ENCODE measurements at regions not wholly inside any gene's neighbourhood (a gene's known extent, or its start where the extent isn't known, plus 50 kb on each side); places are given as distances from the start of the nearest gene placed in this dataset.
A peak's percentile ranks its signal among the peaks of the same experiment; 100 is the strongest.

DNA sequence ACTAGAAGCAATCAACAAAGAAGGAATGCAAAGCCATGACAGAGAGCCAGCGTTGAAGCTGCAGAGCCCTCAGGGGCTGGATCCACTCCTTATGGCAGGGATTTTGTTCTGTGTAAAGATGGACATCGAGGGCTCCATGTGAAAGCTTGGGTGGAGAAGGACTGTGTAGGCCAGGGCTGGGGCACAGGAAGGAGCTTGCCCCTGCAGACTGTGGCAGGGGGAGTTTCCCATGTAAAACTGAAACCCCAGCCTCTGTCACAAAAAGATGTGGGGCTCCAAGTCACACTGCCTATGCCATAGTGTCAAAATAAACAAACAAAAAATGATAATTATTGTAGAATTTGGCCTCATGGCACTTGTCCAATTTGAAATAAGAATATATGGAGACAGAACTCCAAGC is 408.7 kb upstream of the HS6ST1 start:
- Mint-ChIP-seq H3K27me3 (no peaks in the 10 kb centered on the region), H3K27ac (no peak overlapping the region), H3K4me1 (ENCODE audit: low read depth) (no peaks in the 10 kb centered on the region), H3K4me3 (no peak overlapping the region), H3K9me3 (peaks cover 4% of the 10 kb centered on the region), H3K36me3 (no peaks in the 10 kb centered on the region)
- DNase-seq = no peak
- POLR2A ChIA-PET = no interaction called here
- CTCF ChIA-PET = interaction anchor here (1.5 kb wide), 1 partner anchor 9 kb away, joined by 9 read pairs; no protein-coding TSS in a partner anchor
- intact Hi-C loops (cut with micrococcal nuclease) = no loop called here

DNA sequence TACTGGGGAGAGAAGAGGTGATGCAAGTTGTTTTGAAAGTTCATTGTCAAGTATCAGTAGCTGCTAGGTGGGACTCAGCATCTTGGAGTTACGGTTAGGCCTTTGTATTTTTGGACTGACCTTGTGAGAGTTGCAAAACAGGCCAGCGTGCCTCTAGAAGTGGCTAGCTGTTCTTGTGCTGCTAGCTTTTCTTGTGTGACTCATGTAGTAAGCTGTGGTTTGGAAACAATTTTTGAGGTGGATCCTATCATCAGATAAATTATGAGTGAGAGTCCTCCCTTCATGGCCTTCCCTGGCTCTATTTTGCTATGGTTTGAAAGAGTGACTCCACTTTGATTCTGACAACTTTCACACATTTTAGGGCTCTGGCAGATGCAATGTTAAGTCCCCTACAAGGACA is 409.2 kb upstream of the HS6ST1 start:
- CTCF ChIA-PET = interaction anchor here (1.5 kb wide), 1 partner anchor 9 kb away, joined by 9 read pairs; no protein-coding TSS in a partner anchor
- H3K4me1 Mint-ChIP-seq (ENCODE audit: low read depth) = no peaks in the 10 kb centered on the region
- intact Hi-C loops (cut with micrococcal nuclease) = no loop called here
- no peak overlapping the region for H3K27ac Mint-ChIP-seq
- peaks cover 4% of the 10 kb centered on the region for H3K9me3 Mint-ChIP-seq
- no peaks in the 10 kb centered on the region for H3K36me3 Mint-ChIP-seq
- H3K4me3 Mint-ChIP-seq = no peak overlapping the region
- no peak for DNase-seq
- POLR2A ChIA-PET = no interaction called here
- no peaks in the 10 kb centered on the region for H3K27me3 Mint-ChIP-seq

DNA sequence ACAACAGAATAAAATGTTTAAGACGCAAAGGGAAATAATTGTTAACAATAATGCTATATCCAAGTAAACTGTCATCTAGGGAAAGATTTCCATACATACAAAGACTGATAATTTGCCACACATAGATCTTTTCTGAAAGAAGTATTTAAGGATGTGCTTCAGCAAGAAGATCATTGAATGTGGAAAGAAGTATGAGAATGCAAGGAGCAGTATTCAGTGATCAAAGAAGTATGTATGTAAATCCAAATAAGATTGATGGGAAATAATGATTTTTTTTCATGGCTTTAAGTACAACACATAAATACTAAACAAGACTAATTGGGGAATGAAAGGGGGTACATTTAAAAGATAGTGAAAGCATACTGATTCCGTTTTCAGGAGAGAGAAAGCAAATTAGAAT is 410.4 kb upstream of the HS6ST1 start:
- CTCF ChIA-PET = no interaction called here
- Mint-ChIP-seq H3K36me3 (no peaks in the 10 kb centered on the region), H3K4me3 (no peak overlapping the region), H3K27ac (no peak overlapping the region), H3K27me3 (peaks cover 5% of the 10 kb centered on the region), H3K9me3 (peaks cover 4% of the 10 kb centered on the region), H3K4me1 (ENCODE audit: low read depth) (no peaks in the 10 kb centered on the region)
- POLR2A ChIA-PET = no interaction called here
- intact Hi-C loops (cut with micrococcal nuclease) = no loop called here
- no peak for DNase-seq

DNA sequence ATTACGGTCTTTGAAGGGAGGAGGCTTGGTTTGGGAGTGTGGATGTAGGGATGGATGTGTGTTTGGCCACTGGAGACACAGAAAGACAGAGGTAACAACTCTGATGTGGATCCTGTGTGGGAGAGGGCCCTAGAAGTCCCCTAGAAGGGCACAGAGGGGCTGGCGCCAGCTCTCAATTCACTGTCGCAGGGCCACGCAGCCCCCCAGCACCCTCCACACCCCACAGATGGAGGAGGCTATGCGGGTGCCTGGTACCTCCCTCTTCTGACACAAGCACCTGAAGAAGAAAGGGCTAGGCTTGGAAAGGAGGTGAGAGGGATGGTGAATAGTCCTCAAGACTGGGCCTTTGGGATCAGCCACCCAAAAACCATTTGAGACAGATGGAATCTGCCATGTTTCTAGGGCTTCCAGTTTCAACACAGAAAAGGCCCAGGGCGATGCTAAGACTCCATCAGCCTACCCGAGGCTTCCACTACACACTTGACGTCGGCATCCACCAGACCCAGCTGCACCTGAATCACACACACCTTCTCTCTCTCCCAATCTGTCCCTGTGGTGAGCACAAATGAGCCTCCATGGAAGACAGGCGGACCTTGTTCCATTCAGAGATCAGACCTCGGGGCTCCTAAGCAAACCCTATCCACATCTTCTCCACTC is 413.5 kb upstream of the HS6ST1 start:
- no peak overlapping the region for H3K27ac Mint-ChIP-seq
- CTCF ChIA-PET = interaction anchor here (0.5 kb wide), 1 partner anchor 21 kb away, joined by 3 read pairs; no protein-coding TSS in a partner anchor
- no peak overlapping the region for H3K4me3 Mint-ChIP-seq
- no peak for DNase-seq
- intact Hi-C loops (cut with micrococcal nuclease) = loop anchor here (10.0 kb wide), 2 partner anchors 407 to 1113 kb away; no protein-coding TSS in a partner anchor
- POLR2A ChIA-PET = no interaction called here
- no peaks in the 10 kb centered on the region for H3K36me3 Mint-ChIP-seq
- no peaks in the 10 kb centered on the region for H3K4me1 Mint-ChIP-seq (ENCODE audit: low read depth)
- H3K9me3 Mint-ChIP-seq = peaks cover 4% of the 10 kb centered on the region
- H3K27me3 Mint-ChIP-seq = peaks cover 14% of the 10 kb centered on the region

DNA sequence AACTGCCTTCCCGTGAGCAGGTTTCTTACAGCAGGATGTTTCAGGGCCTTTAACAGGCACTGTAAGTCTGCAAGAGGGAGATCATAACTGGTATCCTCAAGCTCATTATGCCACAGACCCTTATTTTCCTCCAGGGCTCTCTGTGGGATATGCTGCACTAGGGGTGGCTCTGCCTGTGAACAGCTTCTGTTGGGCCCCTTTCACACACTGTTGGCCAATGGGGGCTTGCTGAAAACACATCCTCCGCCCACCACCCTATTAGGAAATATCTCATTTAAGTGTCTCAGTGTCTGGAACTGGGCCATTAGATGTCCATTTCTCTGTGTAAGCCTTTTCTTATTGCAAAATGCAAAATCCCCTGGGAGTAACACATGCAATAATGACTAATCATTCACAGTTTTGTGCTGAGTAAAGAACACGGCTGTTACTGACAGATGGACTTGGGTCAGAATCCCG is 414.3 kb upstream of the HS6ST1 start:
- Mint-ChIP-seq H3K9me3 (peaks cover 4% of the 10 kb centered on the region), H3K27me3 (peaks cover 14% of the 10 kb centered on the region), H3K36me3 (no peaks in the 10 kb centered on the region), H3K27ac (no peak overlapping the region), H3K4me1 (ENCODE audit: low read depth) (no peaks in the 10 kb centered on the region), H3K4me3 (no peak overlapping the region)
- POLR2A ChIA-PET = no interaction called here
- intact Hi-C loops (cut with micrococcal nuclease) = loop anchor here (10.0 kb wide), 2 partner anchors 408 to 1112 kb away; no protein-coding TSS in a partner anchor
- CTCF ChIA-PET = interaction anchor here (1.3 kb wide), 1 partner anchor 17 kb away, joined by 3 read pairs; no protein-coding TSS in a partner anchor
- DNase-seq = no peak

DNA sequence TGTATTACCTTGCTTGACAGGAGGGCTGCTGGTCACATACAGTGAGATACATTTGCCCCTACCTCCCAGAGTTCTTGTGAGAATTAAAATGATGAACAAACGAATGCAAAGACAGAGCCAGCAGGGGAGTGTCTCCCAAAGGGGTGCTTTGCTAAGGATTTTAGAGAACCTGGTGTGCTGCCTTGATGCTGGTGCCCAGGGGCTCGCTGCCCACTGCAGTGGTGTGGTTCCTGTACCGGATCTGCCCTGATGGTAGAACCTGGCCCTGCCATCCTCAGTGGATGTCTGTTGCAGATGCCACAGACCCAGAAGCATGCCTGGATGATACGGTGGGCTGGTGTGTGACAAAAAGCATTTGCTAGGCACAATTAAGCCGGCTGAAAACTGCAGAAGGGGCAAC is 414.8 kb upstream of the HS6ST1 start:
- no peak overlapping the region for H3K27ac Mint-ChIP-seq
- DNase-seq = no peak
- no peaks in the 10 kb centered on the region for H3K4me1 Mint-ChIP-seq (ENCODE audit: low read depth)
- POLR2A ChIA-PET = no interaction called here
- no peaks in the 10 kb centered on the region for H3K36me3 Mint-ChIP-seq
- peaks cover 14% of the 10 kb centered on the region for H3K27me3 Mint-ChIP-seq
- no peak overlapping the region for H3K4me3 Mint-ChIP-seq
- H3K9me3 Mint-ChIP-seq = peaks cover 4% of the 10 kb centered on the region
- CTCF ChIA-PET = interaction anchor here (1.3 kb wide), 1 partner anchor 17 kb away, joined by 3 read pairs; no protein-coding TSS in a partner anchor
- intact Hi-C loops (cut with micrococcal nuclease) = loop anchor here (10.0 kb wide), 2 partner anchors 409 to 1111 kb away; no protein-coding TSS in a partner anchor

DNA sequence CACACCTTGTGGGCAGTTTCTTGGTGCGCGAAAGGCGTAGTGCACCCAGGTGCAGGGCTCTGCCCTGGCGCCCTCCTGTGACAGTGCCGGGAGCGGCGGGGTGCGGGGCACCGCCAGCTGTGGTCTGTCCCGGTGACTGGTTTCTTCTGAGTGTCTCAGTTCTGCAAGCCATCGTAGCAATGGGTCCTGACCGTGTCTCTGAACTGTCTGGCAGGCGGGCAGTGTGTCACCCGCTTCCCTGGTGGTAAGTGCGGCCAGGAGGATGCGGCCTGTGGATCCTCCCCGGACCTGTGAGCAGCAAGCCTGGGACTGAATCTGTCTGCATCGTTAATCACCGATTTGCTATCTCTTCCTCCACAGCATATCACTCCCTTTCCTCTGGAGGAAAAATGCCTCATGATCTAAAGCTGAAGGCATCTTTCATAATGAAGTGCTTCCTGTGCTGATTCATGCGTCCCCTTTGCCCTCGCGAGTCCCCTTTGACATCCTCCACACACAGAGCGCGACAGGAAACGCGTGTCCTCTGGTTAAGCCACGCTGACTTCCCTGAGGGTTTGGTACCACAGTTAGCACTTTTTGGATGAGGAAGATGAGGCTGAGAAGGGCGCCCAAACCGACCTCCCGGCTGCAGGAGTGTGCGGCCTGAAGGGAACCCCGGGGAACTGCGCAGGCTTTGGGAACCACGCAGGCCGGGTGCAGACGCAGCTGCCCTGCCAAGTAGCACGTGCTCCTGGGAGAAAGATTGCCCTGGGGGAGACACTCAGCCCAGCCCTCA is 416.0 kb upstream of the HS6ST1 start:
- DNase-seq = peak; percentile 16

DNA sequence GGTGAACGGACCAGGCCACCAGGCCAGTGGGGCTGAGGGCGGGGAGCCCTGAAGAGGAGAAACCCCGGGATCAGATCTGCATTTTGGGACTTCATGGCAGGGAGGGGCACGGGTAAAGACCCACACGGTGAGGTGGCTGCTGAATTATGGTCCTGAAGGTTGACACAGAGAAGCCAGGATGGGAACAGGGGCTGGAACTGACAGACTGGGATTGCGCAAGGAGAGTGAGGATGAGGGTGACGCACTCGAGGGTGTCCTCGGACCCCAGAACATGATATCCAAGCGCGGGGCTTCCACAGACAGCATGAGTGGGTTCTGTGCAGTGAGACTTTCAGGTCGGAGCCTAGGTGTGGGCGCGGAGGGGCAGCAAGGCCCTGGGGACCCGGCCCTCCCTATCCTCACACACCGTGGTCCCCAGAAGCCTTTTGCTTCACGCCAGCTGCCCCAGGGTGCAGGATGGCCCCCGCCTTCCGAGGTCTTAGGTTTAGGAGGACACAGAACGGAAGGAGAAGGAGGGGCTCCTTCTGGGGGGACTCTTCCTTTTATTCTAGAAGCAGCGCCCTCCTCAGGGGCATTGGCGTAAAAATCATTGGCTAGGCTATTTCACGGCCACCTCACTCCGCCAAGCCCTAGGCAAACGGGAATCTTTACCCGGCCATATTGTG is 416.8 kb upstream of the HS6ST1 start:
- Mint-ChIP-seq H3K36me3 (no peaks in the 10 kb centered on the region), H3K9me3 (no peaks in the 10 kb centered on the region), H3K27ac (no peak overlapping the region), H3K4me3 (no peak overlapping the region), H3K4me1 (ENCODE audit: low read depth) (no peaks in the 10 kb centered on the region), H3K27me3 (peaks cover 16% of the 10 kb centered on the region)
- ChIA-PET CTCF (interaction anchor here (0.6 to 1.4 kb wide), 2 partner anchors 13 to 671 kb away, joined by 3 read pairs; no protein-coding TSS in a partner anchor), POLR2A (no interaction called here)
- no peak for DNase-seq
- intact Hi-C loops (cut with micrococcal nuclease) = loop anchor here (10.0 kb wide), 2 partner anchors 411 to 1109 kb away; no protein-coding TSS in a partner anchor

More for the DNA sequence above, 416.0 kb upstream of the HS6ST1 start:
- no peaks in the 10 kb centered on the region for H3K9me3 Mint-ChIP-seq
- peaks cover 16% of the 10 kb centered on the region for H3K27me3 Mint-ChIP-seq
- H3K4me1 Mint-ChIP-seq (ENCODE audit: low read depth) = no peaks in the 10 kb centered on the region
- H3K4me3 Mint-ChIP-seq = no peak overlapping the region
- intact Hi-C loops (cut with micrococcal nuclease) = loop anchor here (10.0 kb wide), 2 partner anchors 410 to 1110 kb away; no protein-coding TSS in a partner anchor
- no peak overlapping the region for H3K27ac Mint-ChIP-seq
- no peaks in the 10 kb centered on the region for H3K36me3 Mint-ChIP-seq
- POLR2A ChIA-PET = no interaction called here
- CTCF ChIA-PET = interaction anchor here (0.6 kb wide), 1 partner anchor 670 kb away, joined by 3 read pairs; no protein-coding TSS in a partner anchor

DNA sequence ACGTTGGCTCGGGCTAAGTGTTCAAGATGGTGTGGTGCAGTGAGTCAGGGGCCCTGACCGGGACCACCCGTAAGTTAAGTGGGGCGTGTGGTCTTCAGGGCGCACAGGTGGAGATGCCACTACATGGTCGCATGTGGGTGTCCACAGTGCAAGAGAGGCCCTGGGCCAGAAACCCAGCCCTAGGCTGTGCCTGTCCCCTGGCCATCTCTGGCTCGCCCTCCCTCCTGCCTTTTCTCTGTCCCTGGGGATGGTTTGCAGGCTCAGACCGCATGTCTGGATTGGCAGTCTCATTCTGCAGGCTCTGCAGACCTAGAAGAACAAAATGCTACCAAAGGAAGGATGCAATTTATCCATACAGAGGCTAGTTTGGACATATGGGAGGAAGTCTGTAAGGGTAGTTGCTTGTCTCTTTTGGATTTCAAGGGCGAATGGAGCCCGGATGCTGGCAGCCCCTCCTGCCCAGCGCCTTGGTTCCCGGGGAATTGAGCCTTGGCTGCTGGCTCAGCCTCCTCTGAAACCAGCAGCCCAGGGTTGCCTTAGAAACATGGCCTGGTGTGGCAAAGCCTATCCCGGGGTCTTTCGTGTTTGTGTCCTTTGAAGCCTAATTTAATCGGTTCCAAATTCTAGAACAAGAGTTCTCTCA is 417.5 kb upstream of the HS6ST1 start:
- H3K27ac Mint-ChIP-seq = no peak overlapping the region
- H3K27me3 Mint-ChIP-seq = peaks cover 16% of the 10 kb centered on the region
- no peak for DNase-seq
- H3K36me3 Mint-ChIP-seq = no peaks in the 10 kb centered on the region
- no peaks in the 10 kb centered on the region for H3K4me1 Mint-ChIP-seq (ENCODE audit: low read depth)
- intact Hi-C loops (cut with micrococcal nuclease) = loop anchor here (10.0 kb wide), 2 partner anchors 411 to 1109 kb away; no protein-coding TSS in a partner anchor
- no peak overlapping the region for H3K4me3 Mint-ChIP-seq
- ChIA-PET CTCF (interaction anchor here (0.6 to 1.4 kb wide), 9 partner anchors 9 to 641 kb away, joined by 3 to 9 read pairs (median 4); no protein-coding TSS in a partner anchor), POLR2A (no interaction called here)
- H3K9me3 Mint-ChIP-seq = no peaks in the 10 kb centered on the region

DNA sequence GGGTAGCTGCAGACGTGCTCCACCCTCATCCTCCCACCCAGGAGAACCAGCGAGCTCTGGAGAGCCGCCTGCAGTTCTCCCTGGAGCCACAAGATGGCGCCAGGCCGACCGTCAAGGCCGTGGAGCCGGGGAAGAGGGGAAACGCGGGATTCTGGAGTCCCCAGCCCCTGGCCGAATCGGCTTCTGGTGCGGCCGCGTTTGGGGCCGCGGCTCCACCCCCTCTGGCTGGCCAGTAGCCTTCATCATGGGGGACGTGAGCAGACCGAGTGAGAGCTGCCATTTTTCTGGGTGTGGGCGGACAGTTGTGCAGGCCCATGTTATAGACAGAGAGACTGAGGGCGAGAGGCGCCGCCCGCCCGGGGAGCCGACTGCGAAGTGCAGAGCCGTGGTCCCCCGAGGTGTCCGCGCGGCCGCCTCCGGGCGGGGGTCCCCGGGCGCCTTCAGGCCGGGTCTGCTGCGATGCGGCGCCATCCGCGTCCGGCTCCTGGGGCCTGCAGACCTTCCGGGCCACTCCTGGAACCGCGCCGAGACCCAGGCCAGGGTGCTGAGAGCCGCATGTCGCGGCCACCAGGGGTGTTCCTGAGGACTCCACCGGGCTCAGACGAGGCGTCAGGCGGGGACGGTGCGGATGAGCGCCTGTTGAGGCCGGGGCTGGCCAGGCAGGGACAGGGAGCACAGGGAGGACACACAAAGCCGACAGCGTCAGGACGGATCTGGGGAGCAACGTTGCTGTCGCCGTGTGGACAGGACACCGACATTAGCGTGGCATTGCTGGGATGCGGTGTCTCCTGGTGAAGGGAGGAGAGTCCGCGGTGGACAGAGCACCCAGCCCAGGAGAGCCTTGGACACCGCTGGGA is 418.2 kb upstream of the HS6ST1 start:
- Mint-ChIP-seq H3K36me3 (no peaks in the 10 kb centered on the region), H3K27me3 (peaks cover 16% of the 10 kb centered on the region)
- DNase-seq = peak; percentile 66

DNA sequence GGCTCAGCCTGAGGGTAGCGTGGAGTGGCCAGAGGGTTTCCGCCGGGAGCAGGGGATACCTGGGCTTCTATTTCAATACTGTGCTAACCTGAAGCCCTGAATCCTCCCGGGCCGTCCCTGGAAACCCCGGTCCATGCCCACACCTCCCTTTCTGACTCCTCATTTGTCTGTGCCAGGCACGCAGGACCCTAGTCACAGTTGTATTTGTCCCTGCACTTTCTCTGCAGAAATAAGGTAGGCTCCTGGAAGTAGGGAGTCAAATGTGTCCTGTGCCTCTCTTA is 418.8 kb upstream of the HS6ST1 start:
- no peak for DNase-seq
- intact Hi-C loops (cut with micrococcal nuclease) = loop anchor here (10.0 kb wide), 2 partner anchors 413 to 1107 kb away; no protein-coding TSS in a partner anchor
- peaks cover 16% of the 10 kb centered on the region for H3K27me3 Mint-ChIP-seq
- H3K4me1 Mint-ChIP-seq (ENCODE audit: low read depth) = no peaks in the 10 kb centered on the region
- H3K9me3 Mint-ChIP-seq = no peaks in the 10 kb centered on the region
- ChIA-PET CTCF (no interaction called here), POLR2A (no interaction called here)
- no peak overlapping the region for H3K4me3 Mint-ChIP-seq
- H3K27ac Mint-ChIP-seq = no peak overlapping the region
- no peaks in the 10 kb centered on the region for H3K36me3 Mint-ChIP-seq

More for the DNA sequence above, 418.2 kb upstream of the HS6ST1 start:
- Mint-ChIP-seq H3K4me3 (peak overlapping the region; percentile 17), H3K27ac (no peak overlapping the region), H3K9me3 (no peaks in the 10 kb centered on the region), H3K4me1 (ENCODE audit: low read depth) (no peaks in the 10 kb centered on the region)
- ChIA-PET CTCF (interaction anchor here (0.6 to 1.4 kb wide), 9 partner anchors 8 to 641 kb away, joined by 3 to 9 read pairs (median 4); no protein-coding TSS in a partner anchor), POLR2A (no interaction called here)
- intact Hi-C loops (cut with micrococcal nuclease) = loop anchor here (10.0 kb wide), 2 partner anchors 412 to 1108 kb away; no protein-coding TSS in a partner anchor

Data from activated CD4-positive, alpha-beta memory T cell treated with anti-CD3 and anti-CD28 coated beads for 36 hours (primary cell).